Activated naive CD8-positive, alpha-beta T cell treated with anti-CD3 and anti-CD28 coated beads, Interleukin-2, amount 10 ng/mL, durations not matched to agents 7 days and 5 days (primary cell): ENCODE measurements at regions not wholly inside any gene's neighbourhood (a gene's known extent, or its start where the extent isn't known, plus 50 kb on each side); places are given as distances from the start of the nearest gene placed in this dataset.
"Not testable (repeated sequence)": the region's sequence is repeated elsewhere in the genome, so short reads cannot be mapped to it uniquely, and the experiment has no call there.

Experiments used
- ATAC-seq: fragments of 150-1000 bp; cut with Tn5 transposase; one replicate; pipeline ENCODE4 v1.10.0; 2021; ENCODE audit warnings: low read depth, moderate library complexity
- POLR2A ChIA-PET: fragments of 350-600 bp; sonication (Branson Sonifier 250); formaldehyde crosslinking; loops from one replicate; lab custom pipeline; 2021; ENCODE audit warnings: antibody characterized with exemption; lab: Charles Lee
- DNase-seq: peaks from one replicate; pipeline ENCODE4 v3.0.0; 2021
- H3K27ac Mint-ChIP-seq: one replicate; pipeline ENCODE4 v1.8.0; 2022; ENCODE audit warnings: mild to moderate bottlenecking, mixed read lengths
- H3K27me3 Mint-ChIP-seq: one replicate; pipeline ENCODE4 v1.8.0; 2022; ENCODE audit warnings: mild to moderate bottlenecking, moderate library complexity, mixed read lengths
- H3K36me3 Mint-ChIP-seq: one replicate; pipeline ENCODE4 v1.8.0; 2021; ENCODE audit warnings: mild to moderate bottlenecking, mixed read lengths
- H3K4me1 Mint-ChIP-seq: one replicate; pipeline ENCODE4 v1.8.0; 2021; ENCODE audit warnings: mixed read lengths
- H3K4me3 Mint-ChIP-seq: one replicate; pipeline ENCODE4 v1.8.0; 2022; ENCODE audit warnings: mild to moderate bottlenecking, moderate library complexity, mixed read lengths
- H3K9me3 Mint-ChIP-seq: one replicate; pipeline ENCODE4 v1.8.0; 2021; ENCODE audit warnings: mixed read lengths

DNA sequence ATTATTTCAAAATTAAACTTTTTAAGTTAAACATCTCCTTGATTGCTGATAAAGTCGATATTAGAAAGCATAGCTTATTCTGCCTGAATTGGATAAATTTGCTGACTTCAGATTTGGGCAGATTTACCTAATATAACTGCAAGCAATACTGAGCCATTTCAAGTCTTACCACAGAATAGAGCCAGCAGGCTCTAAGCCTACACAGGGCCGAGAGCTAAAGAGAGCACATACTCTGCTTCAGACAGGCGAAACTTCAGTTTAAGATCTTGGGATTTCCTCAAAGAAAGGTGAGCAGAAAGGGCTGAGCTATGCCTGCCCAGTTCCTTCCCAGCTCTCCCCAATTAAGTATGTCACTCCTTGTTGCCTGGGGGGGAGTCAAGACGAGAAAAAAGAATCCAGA, 240.6 kb upstream of the NOCT start:
- Mint-ChIP-seq H3K4me3 (no peak overlapping the region), H3K27me3 (peaks cover 3% of the 10 kb centered on the region), H3K36me3 (no peaks in the 10 kb centered on the region), H3K4me1 (no peaks in the 10 kb centered on the region), H3K27ac (no peak overlapping the region), H3K9me3 (no peaks in the 10 kb centered on the region)
- POLR2A ChIA-PET, result no interaction called here
- ATAC-seq (no peak), DNase-seq (no peak)

DNA sequence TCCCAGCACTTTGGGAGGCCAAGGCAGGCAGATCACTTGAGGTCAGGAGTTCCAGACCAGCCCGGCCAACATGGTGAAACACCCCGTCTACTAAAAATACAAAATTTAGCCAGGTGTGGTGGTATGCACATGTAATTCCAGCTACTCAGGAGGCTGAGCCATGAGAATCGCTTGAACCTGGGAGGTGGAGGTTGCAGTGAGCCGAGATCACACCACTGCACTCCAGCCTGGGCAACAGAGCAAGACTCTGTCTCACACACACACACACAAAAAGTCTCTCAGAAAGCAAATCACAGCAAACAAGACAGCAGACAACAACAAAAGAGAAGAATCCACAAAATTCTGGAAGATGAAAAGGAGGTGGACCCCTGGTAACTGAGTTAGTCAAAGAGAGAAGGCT, 241.5 kb upstream of the NOCT start:
- H3K36me3 Mint-ChIP-seq, DNase-seq, POLR2A ChIA-PET: not testable (repeated sequence)

DNA sequence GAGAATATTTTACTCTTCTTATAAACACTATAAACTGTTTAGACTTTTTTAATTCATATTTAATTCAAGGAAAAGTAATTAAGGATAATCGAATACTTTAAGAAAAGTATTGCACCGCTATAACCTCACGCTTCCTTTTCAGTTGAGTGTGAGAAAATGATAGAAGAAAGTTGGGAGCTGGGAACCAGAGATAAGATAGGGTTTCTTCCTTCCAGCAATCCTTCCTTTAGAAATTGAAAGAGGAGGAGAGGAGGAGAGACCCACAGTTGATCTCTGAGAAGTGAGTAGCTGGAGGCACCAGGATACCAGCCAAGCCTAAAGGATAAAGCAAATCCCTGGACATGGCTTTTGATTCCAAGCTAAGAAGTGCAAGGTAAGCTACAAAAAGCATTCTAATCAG, 242.3 kb upstream of the NOCT start:
- Mint-ChIP-seq H3K4me1 (no peaks in the 10 kb centered on the region), H3K36me3 (no peaks in the 10 kb centered on the region), H3K4me3 (no peak overlapping the region), H3K27me3 (peaks cover 3% of the 10 kb centered on the region), H3K27ac (no peak overlapping the region), H3K9me3 (no peaks in the 10 kb centered on the region)
- no peak for ATAC-seq
- no peak for DNase-seq
- POLR2A ChIA-PET, result no interaction called here

More for the DNA sequence above, 241.5 kb upstream of the NOCT start:
- not testable (repeated sequence) for H3K4me1 Mint-ChIP-seq, H3K4me3 Mint-ChIP-seq, ATAC-seq, H3K27me3 Mint-ChIP-seq, H3K27ac Mint-ChIP-seq, H3K9me3 Mint-ChIP-seq

DNA sequence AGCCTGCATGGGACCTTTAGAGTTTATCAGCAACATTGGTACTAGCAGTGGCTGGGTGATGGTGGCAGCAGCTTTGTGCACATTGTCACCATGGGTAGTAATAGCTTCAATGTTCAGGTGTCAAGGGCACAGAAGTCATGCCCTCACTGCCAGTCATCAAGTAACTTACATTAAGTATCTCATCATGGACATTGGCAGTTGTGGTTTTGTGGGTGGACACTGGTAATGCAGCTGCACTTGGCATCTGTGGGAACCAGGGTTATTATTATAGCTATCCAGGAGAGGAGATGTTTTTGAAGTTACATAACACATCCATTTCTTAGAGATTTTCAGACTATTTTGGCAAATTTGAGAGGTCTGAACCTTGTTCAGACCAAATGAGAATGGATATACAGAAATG, 243.2 kb upstream of the NOCT start:
- ATAC-seq, result no peak
- no peaks in the 10 kb centered on the region for H3K4me1 Mint-ChIP-seq
- H3K4me3 Mint-ChIP-seq, result no peak overlapping the region

DNA sequence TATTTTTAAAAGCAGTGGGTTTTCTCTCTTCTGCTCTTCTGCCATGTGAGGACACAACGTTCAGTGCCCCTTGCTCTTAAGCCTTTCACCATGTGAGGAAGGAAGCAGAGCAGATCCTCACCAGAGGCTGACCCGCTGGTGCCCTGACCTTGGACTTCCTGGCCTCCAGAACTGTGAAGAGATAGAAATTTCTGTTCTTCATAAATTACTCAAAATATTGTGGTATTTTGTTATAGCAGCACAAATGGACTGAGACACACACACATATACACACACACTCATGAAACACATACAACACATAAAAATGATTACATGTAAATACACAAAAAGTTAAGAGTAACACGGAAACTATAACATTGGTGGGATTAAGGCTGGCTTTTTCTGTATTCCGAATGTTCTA, 244.8 kb upstream of the NOCT start:
- POLR2A ChIA-PET, result no interaction called here
- Mint-ChIP-seq H3K9me3 (no peaks in the 10 kb centered on the region), H3K36me3 (no peaks in the 10 kb centered on the region), H3K4me3 (no peak overlapping the region), H3K27ac (no peak overlapping the region), H3K4me1 (no peaks in the 10 kb centered on the region), H3K27me3 (peaks cover 3% of the 10 kb centered on the region)
- ATAC-seq, result no peak
- DNase-seq, result no peak

More for the DNA sequence above, 243.2 kb upstream of the NOCT start:
- Mint-ChIP-seq H3K27ac (no peak overlapping the region), H3K36me3 (no peaks in the 10 kb centered on the region), H3K9me3 (no peaks in the 10 kb centered on the region), H3K27me3 (peaks cover 3% of the 10 kb centered on the region)
- DNase-seq, result no peak
- POLR2A ChIA-PET, result no interaction called here

DNA sequence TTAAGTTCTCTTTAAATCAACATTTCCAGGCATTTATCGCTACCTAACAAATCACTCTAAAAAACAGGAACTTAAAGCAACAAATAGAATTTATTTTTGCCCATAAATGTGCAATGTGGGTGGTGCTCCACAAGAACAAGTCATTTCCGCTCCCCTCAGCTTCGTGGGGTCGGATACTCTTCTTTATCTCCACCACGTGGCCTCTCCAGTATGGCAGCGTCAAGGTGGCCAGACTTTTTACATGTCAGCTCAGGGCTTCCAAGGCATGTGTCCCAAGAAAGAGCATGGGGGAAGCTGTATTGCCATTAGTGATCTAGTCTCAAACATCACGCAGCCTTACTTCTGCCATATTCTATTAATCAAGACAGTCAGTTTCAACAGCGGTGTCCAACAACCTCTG, 249.2 kb upstream of the NOCT start:
- Mint-ChIP-seq H3K27me3 (no peaks in the 10 kb centered on the region), H3K36me3 (no peaks in the 10 kb centered on the region), H3K4me3 (no peak overlapping the region), H3K4me1 (no peaks in the 10 kb centered on the region), H3K27ac (no peak overlapping the region), H3K9me3 (no peaks in the 10 kb centered on the region)
- ATAC-seq (no peak), DNase-seq (no peak)
- POLR2A ChIA-PET, result no interaction called here

DNA sequence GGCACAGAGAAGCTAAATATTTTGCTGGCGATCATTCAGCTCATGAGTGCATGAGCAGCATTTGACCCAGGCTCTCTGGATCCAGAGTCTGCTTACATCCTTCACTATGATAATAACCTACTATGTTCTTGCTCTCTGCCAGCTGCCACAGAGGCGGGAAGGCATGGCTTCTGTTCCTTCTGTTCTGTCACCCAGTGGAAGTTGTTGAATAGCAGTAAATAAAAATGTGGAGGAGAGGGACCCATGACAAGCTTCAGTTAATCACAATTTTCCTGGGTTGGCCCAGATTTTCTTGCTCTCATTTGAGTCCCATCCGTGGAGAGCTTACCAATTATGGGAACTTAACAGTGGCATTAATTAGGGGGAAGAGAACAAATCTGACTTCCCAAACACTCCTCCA, 250.1 kb upstream of the NOCT start:
- Mint-ChIP-seq H3K36me3 (no peaks in the 10 kb centered on the region), H3K27me3 (peaks cover 3% of the 10 kb centered on the region), H3K27ac (no peak overlapping the region), H3K4me1 (no peaks in the 10 kb centered on the region), H3K4me3 (no peak overlapping the region), H3K9me3 (no peaks in the 10 kb centered on the region)
- POLR2A ChIA-PET, result no interaction called here
- DNase-seq (no peak), ATAC-seq (no peak)

DNA sequence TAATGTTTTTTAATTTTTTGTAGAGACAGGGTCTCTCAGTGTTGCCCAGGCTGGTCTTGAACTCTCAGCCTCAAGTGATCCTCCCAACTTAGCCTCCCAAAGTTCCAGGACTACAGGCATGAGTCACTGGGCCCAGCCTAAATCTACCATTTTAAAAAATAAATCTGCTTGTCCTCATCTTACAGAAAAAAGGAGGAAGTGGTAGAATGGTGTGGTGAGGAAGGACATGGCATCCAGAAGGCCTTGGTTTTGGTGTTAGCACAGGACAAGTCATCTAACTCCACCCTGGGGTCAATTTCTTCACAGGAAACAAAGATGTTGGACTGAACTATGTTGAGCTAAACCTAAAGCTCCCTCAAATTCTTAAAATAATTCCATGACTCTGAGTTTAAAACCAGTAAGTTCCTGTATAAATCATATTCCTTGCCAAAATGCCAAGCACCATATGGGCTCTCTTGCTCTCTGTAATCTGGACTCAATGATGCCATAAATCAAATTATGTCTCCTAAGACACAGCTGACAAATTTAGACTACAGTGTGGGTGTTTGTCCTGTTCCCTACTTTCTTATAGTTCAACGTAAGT, 253.9 kb upstream of the NOCT start:
- Mint-ChIP-seq H3K4me1 (no peaks in the 10 kb centered on the region), H3K9me3 (no peaks in the 10 kb centered on the region), H3K36me3 (no peaks in the 10 kb centered on the region), H3K4me3 (no peak overlapping the region), H3K27me3 (peaks cover 3% of the 10 kb centered on the region), H3K27ac (no peak overlapping the region)
- POLR2A ChIA-PET, result no interaction called here
- DNase-seq, result no peak
- ATAC-seq, result no peak

DNA sequence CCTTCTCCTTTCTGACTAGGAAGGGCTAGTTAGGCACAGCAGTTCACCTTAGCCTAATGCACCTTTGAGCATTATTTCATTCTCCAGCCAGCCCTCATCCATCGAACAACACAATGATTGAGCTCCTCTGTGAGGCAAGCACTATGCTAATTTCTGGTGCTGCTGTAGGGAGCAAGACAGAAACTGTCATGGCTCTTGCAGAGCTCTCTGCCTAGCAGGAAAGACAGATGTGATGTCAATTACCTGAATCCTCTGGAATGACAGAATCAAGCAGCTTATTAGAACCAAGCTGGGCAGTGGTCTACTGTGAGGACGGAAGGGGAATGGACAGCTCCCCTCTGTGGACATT, 256.1 kb upstream of the NOCT start:
- ATAC-seq (no peak), DNase-seq (no peak)
- H3K27ac Mint-ChIP-seq, result no peak overlapping the region
- no peak overlapping the region for H3K4me3 Mint-ChIP-seq
- no peaks in the 10 kb centered on the region for H3K36me3 Mint-ChIP-seq
- POLR2A ChIA-PET, result no interaction called here
- H3K9me3 Mint-ChIP-seq, result no peaks in the 10 kb centered on the region
- H3K27me3 Mint-ChIP-seq, result peaks cover 3% of the 10 kb centered on the region
- H3K4me1 Mint-ChIP-seq, result no peaks in the 10 kb centered on the region

DNA sequence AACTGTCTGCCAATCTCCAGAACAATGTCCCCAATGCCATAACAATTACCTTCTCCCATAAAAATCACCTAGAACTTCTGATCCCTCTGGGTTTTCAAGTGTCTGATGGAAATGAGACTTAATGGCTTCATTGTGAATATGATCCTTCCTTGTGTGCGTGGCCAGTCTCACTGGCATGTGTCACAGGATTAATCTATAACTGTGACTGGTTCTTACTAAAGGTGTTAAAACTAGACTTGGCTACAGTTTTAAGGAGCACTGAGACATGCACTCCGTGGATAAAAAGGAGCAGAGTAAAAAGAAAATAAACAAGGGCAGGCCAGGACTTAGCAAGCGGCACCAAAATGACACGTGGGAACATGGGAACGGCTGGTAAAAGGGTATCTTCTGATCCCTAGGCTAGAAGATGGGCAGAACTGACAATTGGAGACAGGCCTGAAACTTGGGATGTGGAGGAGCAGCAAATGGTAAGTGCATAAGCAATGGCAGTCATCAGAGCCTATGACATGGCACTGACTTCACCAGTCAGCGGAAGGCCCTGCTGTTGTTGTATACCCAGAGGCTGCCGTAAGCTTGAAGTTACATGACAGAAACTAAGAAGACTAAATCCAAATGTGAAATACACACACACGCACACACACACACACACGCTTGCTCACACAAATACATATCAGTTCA, 256.6 kb upstream of the NOCT start:
- ATAC-seq (no peak), DNase-seq (no peak)
- H3K4me1 Mint-ChIP-seq, result no peaks in the 10 kb centered on the region
- H3K9me3 Mint-ChIP-seq, result no peaks in the 10 kb centered on the region
- no peak overlapping the region for H3K4me3 Mint-ChIP-seq
- peaks cover 3% of the 10 kb centered on the region for H3K27me3 Mint-ChIP-seq
- no peak overlapping the region for H3K27ac Mint-ChIP-seq
- POLR2A ChIA-PET, result no interaction called here
- no peaks in the 10 kb centered on the region for H3K36me3 Mint-ChIP-seq

DNA sequence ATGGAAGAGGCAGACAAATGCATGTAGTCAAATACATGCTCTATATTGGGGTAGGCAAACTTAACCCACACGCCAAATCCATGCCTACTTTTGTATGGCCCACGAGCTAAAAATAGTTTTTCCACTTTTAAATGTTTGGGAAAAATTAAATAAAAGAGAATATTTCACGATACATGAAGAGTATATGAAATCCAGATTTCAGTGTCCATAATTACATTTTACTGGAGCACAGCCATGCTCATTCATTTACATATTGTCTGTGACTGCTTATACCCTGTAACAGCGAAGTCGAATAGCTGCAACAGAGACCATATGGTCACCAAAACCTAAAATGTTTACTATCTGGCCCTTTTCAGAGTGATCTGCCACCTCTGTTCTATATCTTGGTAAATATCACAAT, 257.4 kb upstream of the NOCT start:
- POLR2A ChIA-PET, result no interaction called here
- Mint-ChIP-seq H3K4me1 (no peaks in the 10 kb centered on the region), H3K27me3 (peaks cover 3% of the 10 kb centered on the region), H3K9me3 (no peaks in the 10 kb centered on the region), H3K27ac (no peak overlapping the region), H3K4me3 (no peak overlapping the region), H3K36me3 (no peaks in the 10 kb centered on the region)
- DNase-seq (no peak), ATAC-seq (no peak)

DNA sequence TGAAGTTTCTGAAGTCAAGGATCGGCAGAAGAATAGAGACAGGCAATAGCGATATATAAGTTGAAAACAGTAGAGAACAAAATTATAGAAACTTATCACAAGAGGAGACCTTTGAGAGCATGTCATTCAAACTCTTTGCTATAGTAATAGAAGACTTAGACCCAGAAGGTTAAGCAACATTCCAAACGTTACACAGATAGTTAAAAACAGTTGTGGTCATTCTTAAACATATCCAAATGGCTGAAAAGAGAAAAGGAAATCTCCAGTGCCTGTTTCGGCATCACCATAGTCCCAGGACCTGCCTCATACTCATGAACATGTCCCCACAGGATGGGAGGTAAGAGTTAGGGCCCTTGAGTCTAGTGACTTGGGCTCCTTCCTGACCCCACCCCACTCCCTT, 258.1 kb upstream of the NOCT start:
- DNase-seq, result no peak
- ATAC-seq, result no peak
- Mint-ChIP-seq H3K27me3 (peaks cover 3% of the 10 kb centered on the region), H3K4me3 (no peak overlapping the region), H3K27ac (no peak overlapping the region), H3K9me3 (no peaks in the 10 kb centered on the region), H3K36me3 (no peaks in the 10 kb centered on the region), H3K4me1 (no peaks in the 10 kb centered on the region)
- POLR2A ChIA-PET, result no interaction called here

DNA sequence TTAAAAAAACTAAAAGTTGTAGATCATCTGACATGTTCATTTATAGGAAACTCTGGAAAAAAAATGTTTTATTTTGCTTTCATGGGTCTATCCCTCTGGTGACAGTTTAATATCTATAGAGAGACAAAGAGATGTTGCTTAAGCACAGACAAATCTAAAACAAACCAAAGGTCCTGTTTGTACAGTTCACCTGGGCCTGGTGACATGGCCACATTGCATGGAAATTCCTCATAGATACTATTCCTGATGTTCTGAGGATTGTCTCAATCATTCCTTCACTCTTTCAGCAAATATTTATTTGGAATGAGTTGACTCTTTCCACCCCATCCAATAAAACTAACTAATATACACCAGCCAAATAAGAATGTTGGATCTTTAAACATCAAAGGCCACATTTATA, 259.1 kb upstream of the NOCT start:
- POLR2A ChIA-PET, result no interaction called here
- no peaks in the 10 kb centered on the region for H3K9me3 Mint-ChIP-seq
- H3K27ac Mint-ChIP-seq, result no peak overlapping the region
- no peaks in the 10 kb centered on the region for H3K36me3 Mint-ChIP-seq
- H3K4me3 Mint-ChIP-seq, result no peak overlapping the region
- no peaks in the 10 kb centered on the region for H3K4me1 Mint-ChIP-seq
- ATAC-seq (no peak), DNase-seq (no peak)
- peaks cover 3% of the 10 kb centered on the region for H3K27me3 Mint-ChIP-seq

DNA sequence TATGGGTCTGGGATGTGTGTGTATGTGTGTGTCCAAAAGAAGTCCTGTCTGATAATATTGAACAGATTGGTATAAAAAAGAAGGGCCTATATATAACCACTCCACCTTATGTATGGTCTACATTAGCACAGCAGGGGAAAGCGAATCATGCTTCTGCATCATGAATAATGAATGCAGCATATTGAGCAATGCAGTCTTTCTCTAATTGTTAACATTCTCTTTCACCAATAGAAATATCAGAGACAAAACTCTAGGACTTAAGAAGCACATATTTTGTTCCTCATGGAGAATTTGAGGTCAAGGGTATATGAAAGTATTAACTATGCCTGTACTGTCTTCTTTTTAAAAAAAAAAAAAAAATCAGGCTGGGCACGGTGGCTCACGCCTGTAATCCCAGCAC, 264.3 kb upstream of the NOCT start:
- Mint-ChIP-seq H3K36me3 (no peaks in the 10 kb centered on the region), H3K27me3 (peaks cover 2% of the 10 kb centered on the region), H3K4me1 (no peaks in the 10 kb centered on the region), H3K27ac (no peak overlapping the region), H3K4me3 (no peak overlapping the region), H3K9me3 (no peaks in the 10 kb centered on the region)
- POLR2A ChIA-PET, result no interaction called here
- ATAC-seq (no peak), DNase-seq (no peak)

DNA sequence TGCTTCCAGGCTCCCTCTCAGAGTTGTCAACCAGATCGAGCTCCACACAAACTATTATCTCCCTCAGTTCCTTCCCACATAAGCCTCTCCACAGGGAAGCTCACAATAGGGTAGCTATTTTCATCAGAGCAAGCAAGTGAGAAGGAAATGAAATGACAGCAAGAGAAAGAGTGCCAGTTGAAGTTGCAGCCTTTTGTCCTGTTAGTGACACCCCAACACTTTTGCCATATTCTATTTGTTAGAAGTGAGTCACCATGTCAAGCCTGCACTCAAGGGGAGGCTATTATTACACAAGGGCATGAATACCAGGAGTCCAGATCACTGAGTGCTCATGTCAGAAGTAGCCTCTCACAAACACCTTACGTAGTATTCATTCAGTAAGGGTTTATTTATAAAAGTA, 266.3 kb upstream of the NOCT start:
- DNase-seq (no peak), ATAC-seq (no peak)
- Mint-ChIP-seq H3K27ac (no peak overlapping the region), H3K27me3 (peaks cover 2% of the 10 kb centered on the region), H3K4me3 (no peak overlapping the region), H3K9me3 (no peaks in the 10 kb centered on the region), H3K36me3 (no peaks in the 10 kb centered on the region), H3K4me1 (no peaks in the 10 kb centered on the region)
- POLR2A ChIA-PET, result no interaction called here
